ENCODE measurements at regions not wholly inside any gene's neighbourhood (a gene's known extent, or its start where the extent isn't known, plus 50 kb on each side); places are given as distances from the start of the nearest gene placed in this dataset.

DNA sequence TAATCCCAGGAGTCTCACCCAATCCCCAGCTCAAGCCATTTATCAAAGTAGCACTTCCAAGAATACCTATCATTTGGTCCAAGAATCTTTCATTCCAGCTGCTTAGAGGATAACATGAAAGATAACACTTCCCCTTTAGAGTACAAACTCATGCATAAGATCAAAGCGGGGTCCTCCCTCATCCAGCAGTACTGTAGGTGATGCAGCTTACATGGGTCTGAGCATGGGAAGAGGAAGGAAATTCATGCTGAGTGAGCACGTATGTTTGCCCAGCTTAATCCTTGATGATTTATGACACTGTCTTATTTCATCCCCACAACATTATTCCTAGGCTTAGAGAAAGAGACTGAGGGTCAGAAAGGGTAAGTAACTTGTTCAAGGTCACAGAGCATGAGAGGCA is 167.1 kb upstream of the GJB5 start:
- no peak overlapping the region for H3K4me3 ChIP-seq (ENCODE audit: low read depth, low read length)
- DNase-seq = no peak
- no peaks in the 10 kb centered on the region for H3K4me1 ChIP-seq

GRCh38 chr1:34590211-34590623 is 164.6 kb upstream of the GJB5 start:
- H3K36me3 ChIP-seq = no peaks in the 10 kb centered on the region
- no peak overlapping the region for H3K4me3 ChIP-seq (ENCODE audit: low read depth, low read length)
- H3K4me1 ChIP-seq = no peaks in the 10 kb centered on the region
- H3K9me3 ChIP-seq = no peaks in the 10 kb centered on the region
- H3K27me3 ChIP-seq = no peaks in the 10 kb centered on the region
- DNase-seq = peak; percentile 12
- TF ChIP-seq CTCF (IDR thresholded peaks at IDR 0.05; ENCODE audit: low read depth, low read length) = no peak

More for the DNA sequence above, 167.1 kb upstream of the GJB5 start:
- no peaks in the 10 kb centered on the region for H3K36me3 ChIP-seq
- H3K27me3 ChIP-seq = no peaks in the 10 kb centered on the region
- TF ChIP-seq CTCF (IDR thresholded peaks at IDR 0.05; ENCODE audit: low read depth, low read length) = no peak
- no peaks in the 10 kb centered on the region for H3K9me3 ChIP-seq

- Histone ChIP-seq H3K4me1 (no peaks in the 10 kb centered on the region), H3K9me3 (no peaks in the 10 kb centered on the region), H3K27me3 (no peaks in the 10 kb centered on the region), H3K36me3 (no peaks in the 10 kb centered on the region), H3K4me3 (ENCODE audit: low read depth, low read length) (no peak overlapping the region)
- 0 out of 2 replicates have a peak, but pooled peaks have one; percentile 22 for TF ChIP-seq CTCF (IDR thresholded peaks at IDR 0.05; ENCODE audit: low read depth, low read length)
- DNase-seq = peak; percentile 5
Measured at GRCh38 chr1:34591751-34592629, 162.9 kb upstream of the GJB5 start.

- DNase-seq = peak; percentile 73
- TF ChIP-seq CTCF (IDR thresholded peaks at IDR 0.05; ENCODE audit: low read depth, low read length) = peak; percentile 83
- no peaks in the 10 kb centered on the region for H3K9me3 ChIP-seq
- H3K27me3 ChIP-seq = no peaks in the 10 kb centered on the region
- no peaks in the 10 kb centered on the region for H3K4me1 ChIP-seq
- H3K4me3 ChIP-seq (ENCODE audit: low read depth, low read length) = no peak overlapping the region
- no peaks in the 10 kb centered on the region for H3K36me3 ChIP-seq
Measured at GRCh38 chr1:34597877-34598514, 156.9 kb upstream of the GJB5 start.

GRCh38 chr1:34602907-34603306 is 151.9 kb upstream of the GJB5 start:
- no peaks in the 10 kb centered on the region for H3K9me3 ChIP-seq
- TF ChIP-seq CTCF (IDR thresholded peaks at IDR 0.05; ENCODE audit: low read depth, low read length) = no peak
- H3K4me3 ChIP-seq (ENCODE audit: low read depth, low read length) = no peak overlapping the region
- DNase-seq = no peak
- H3K4me1 ChIP-seq = no peaks in the 10 kb centered on the region
- no peaks in the 10 kb centered on the region for H3K36me3 ChIP-seq
- H3K27me3 ChIP-seq = no peaks in the 10 kb centered on the region

GRCh38 chr1:34603594-34603993 is 151.3 kb upstream of the GJB5 start:
- Histone ChIP-seq H3K9me3 (no peaks in the 10 kb centered on the region), H3K36me3 (no peaks in the 10 kb centered on the region), H3K27me3 (no peaks in the 10 kb centered on the region), H3K4me1 (no peaks in the 10 kb centered on the region), H3K4me3 (ENCODE audit: low read depth, low read length) (no peak overlapping the region)
- TF ChIP-seq CTCF (IDR thresholded peaks at IDR 0.05; ENCODE audit: low read depth, low read length) = no peak
- DNase-seq = no peak

Measured in BE2C (cell line).